MM.1S (cell line): ENCODE measurements at regions not wholly inside any gene's neighbourhood (a gene's known extent, or its start where the extent isn't known, plus 50 kb on each side); places are given as distances from the start of the nearest gene placed in this dataset.
"Not testable (repeated sequence)": the region's sequence is repeated elsewhere in the genome, so short reads cannot be mapped to it uniquely, and the experiment has no call there.

Experiments used
- CTCF ChIP-seq: fragments of 300-600 bp; sonication (generic); IDR thresholded peaks from 2 replicates; pipeline ENCODE4 v1.5.1; 2016; ENCODE audit warnings: antibody characterized with exemption, low read length, mixed read lengths
- EZH2 ChIP-seq: fragments of 300-600 bp; sonication (generic); optimal IDR thresholded peaks from 2 replicates; pipeline ENCODE3; 2017; ENCODE audit warnings: low read depth, mild to moderate bottlenecking, antibody characterized with exemption, low read length, mixed read lengths
- EZH2phosphoT487 ChIP-seq: fragments of 300-600 bp; sonication (generic); IDR thresholded peaks from 2 replicates; pipeline ENCODE4 v1.6.1; 2018; ENCODE audit warnings: antibody characterized with exemption, low read length

- not testable (repeated sequence) for TF ChIP-seq EZH2, CTCF, EZH2phosphoT487
Measured at GRCh38 chr1:83398125-83398524, 600.8 kb downstream of the TTLL7 start.
